ENCODE measurements at regions not wholly inside any gene's neighbourhood (a gene's known extent, or its start where the extent isn't known, plus 50 kb on each side); places are given as distances from the start of the nearest gene placed in this dataset.

DNA sequence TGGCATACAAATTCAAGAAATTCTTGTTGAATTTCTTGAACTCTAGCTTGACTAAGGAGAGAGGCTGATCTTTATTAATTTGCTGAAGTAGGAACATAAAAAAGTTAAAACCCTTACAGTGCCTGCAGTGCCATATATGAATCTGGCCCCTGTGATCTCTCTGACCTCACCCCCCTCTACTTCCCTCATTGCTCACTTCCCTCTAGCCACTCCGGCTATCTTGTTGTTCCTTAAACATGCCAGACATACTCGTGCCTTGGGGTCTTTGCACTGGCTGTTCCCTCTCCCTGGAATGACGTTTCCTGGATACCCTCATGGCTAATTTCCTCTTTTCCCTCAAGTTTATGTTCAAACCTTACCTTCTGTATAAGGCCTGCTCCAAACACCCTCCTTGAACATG, 246.3 kb upstream of the SIX2 start:
- H3K36me3 ChIP-seq (replicated peaks; ENCODE audit: insufficient read depth, low read depth), result no peaks in the 10 kb centered on the region
- H3K4me3 ChIP-seq, result no peak overlapping the region
- peaks cover 17% of the 10 kb centered on the region for H3K4me1 ChIP-seq (ENCODE audit: insufficient read depth)
- H3K27me3 ChIP-seq, result peaks cover 3% of the 10 kb centered on the region
- no peaks in the 10 kb centered on the region for H3K9me3 ChIP-seq (ENCODE audit: low read depth)
- no peaks in the 10 kb centered on the region for H4K20me1 ChIP-seq (ENCODE audit: insufficient read depth, poor library complexity, severe bottlenecking)
- no peaks in the 10 kb centered on the region for H3K9me2 ChIP-seq (replicated peaks; ENCODE audit: insufficient read depth)
- H3K79me2 ChIP-seq, result no peaks in the 10 kb centered on the region
- H3K4me2 ChIP-seq, result no peak overlapping the region
- TF ChIP-seq EZH2phosphoT487 (IDR thresholded peaks at IDR 0.05; ENCODE audit: low read depth, severe bottlenecking, unreplicated experiment) (no peak), EZH2 (IDR thresholded peaks at IDR 0.05; ENCODE audit: borderline replicate concordance) (no peak)
- TF ChIP-seq, protein P1, sequence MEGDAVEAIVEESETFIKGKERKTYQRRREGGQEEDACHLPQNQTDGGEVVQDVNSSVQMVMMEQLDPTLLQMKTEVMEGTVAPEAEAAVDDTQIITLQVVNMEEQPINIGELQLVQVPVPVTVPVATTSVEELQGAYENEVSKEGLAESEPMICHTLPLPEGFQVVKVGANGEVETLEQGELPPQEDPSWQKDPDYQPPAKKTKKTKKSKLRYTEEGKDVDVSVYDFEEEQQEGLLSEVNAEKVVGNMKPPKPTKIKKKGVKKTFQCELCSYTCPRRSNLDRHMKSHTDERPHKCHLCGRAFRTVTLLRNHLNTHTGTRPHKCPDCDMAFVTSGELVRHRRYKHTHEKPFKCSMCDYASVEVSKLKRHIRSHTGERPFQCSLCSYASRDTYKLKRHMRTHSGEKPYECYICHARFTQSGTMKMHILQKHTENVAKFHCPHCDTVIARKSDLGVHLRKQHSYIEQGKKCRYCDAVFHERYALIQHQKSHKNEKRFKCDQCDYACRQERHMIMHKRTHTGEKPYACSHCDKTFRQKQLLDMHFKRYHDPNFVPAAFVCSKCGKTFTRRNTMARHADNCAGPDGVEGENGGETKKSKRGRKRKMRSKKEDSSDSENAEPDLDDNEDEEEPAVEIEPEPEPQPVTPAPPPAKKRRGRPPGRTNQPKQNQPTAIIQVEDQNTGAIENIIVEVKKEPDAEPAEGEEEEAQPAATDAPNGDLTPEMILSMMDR (IDR thresholded peaks at IDR 0.05; ENCODE audit: poor library complexity), result no peak
- no peak overlapping the region for H3K27ac ChIP-seq
- WGBS (ENCODE audit: low lambda C conversion rate, missing lambda C conversion rate), result 93% methylated on average over 3 of the region's 3 CpGs
- H2AFZ ChIP-seq, result no peak overlapping the region
- DNase-seq (ENCODE audit: low spot score), result no peak

DNA sequence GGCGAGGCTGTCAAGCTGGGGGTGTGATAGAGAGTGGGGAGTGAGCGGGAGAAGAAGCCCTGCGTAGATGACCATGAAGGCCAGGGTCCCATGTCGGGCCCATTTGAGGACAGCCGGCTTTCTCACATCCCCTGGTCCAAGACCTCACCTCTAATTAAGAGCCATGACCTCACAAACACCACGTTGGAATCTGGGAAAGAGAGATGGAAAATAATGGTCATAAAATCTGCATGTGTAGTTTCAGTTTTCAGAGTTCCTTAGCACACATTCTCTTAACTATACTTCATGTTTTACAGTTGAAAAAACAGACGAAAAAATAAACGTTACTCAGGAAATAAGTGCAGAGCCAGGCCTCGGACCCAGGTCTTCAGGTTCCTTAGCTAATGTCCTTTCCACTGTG, 244.8 kb upstream of the SIX2 start:
- WGBS (ENCODE audit: low lambda C conversion rate, missing lambda C conversion rate), result 90% methylated on average over 9 of the region's 9 CpGs
- H3K36me3 ChIP-seq (replicated peaks; ENCODE audit: insufficient read depth, low read depth), result no peaks in the 10 kb centered on the region
- H3K9me3 ChIP-seq (ENCODE audit: low read depth), result no peaks in the 10 kb centered on the region
- no peaks in the 10 kb centered on the region for H3K9me2 ChIP-seq (replicated peaks; ENCODE audit: insufficient read depth)
- TF ChIP-seq, protein P1 (IDR thresholded peaks at IDR 0.05; ENCODE audit: poor library complexity), result no peak
- no peak for TF ChIP-seq EZH2 (IDR thresholded peaks at IDR 0.05; ENCODE audit: borderline replicate concordance)
- no peak for TF ChIP-seq EZH2phosphoT487 (IDR thresholded peaks at IDR 0.05; ENCODE audit: low read depth, severe bottlenecking, unreplicated experiment)
- H3K4me3 ChIP-seq, result no peak overlapping the region
- DNase-seq (ENCODE audit: low spot score), result no peak
- H3K27me3 ChIP-seq, result no peaks in the 10 kb centered on the region
- H2AFZ ChIP-seq, result no peak overlapping the region
- H3K27ac ChIP-seq, result no peak overlapping the region
- H4K20me1 ChIP-seq (ENCODE audit: insufficient read depth, poor library complexity, severe bottlenecking), result no peaks in the 10 kb centered on the region
- no peaks in the 10 kb centered on the region for H3K79me2 ChIP-seq
- no peak overlapping the region for H3K4me2 ChIP-seq
- H3K4me1 ChIP-seq (ENCODE audit: insufficient read depth), result peaks cover 14% of the 10 kb centered on the region

DNA sequence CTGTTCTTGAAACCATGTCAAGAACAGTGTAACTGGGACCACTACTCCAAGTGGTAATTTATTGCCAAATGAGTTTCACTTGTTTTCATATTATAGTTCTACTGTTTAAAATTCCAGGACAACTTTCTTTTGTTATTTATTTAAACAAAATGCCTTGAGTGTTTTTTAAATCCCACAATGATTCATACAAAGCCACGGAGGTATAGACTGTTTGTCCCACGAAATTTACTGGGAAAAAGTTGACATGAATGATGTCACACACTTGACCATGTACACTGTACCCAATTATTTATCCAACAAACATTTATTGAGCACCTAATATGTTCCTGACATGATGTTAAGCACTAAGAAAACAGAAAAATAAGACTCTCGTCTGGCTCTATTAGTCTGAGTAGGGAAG, 243.9 kb upstream of the SIX2 start:
- H3K27me3 ChIP-seq, result no peaks in the 10 kb centered on the region
- TF ChIP-seq, protein P1 (IDR thresholded peaks at IDR 0.05; ENCODE audit: poor library complexity), result no peak
- TF ChIP-seq EZH2 (IDR thresholded peaks at IDR 0.05; ENCODE audit: borderline replicate concordance), result no peak
- TF ChIP-seq EZH2phosphoT487 (IDR thresholded peaks at IDR 0.05; ENCODE audit: low read depth, severe bottlenecking, unreplicated experiment), result no peak
- no peaks in the 10 kb centered on the region for H3K36me3 ChIP-seq (replicated peaks; ENCODE audit: insufficient read depth, low read depth)
- H3K9me3 ChIP-seq (ENCODE audit: low read depth), result no peaks in the 10 kb centered on the region
- no peak for DNase-seq (ENCODE audit: low spot score)
- H3K9me2 ChIP-seq (replicated peaks; ENCODE audit: insufficient read depth), result no peaks in the 10 kb centered on the region
- H2AFZ ChIP-seq, result no peak overlapping the region
- 71% methylated on average over 3 of the region's 3 CpGs for WGBS (ENCODE audit: low lambda C conversion rate, missing lambda C conversion rate)
- H3K4me1 ChIP-seq (ENCODE audit: insufficient read depth), result peaks cover 14% of the 10 kb centered on the region
- H3K4me2 ChIP-seq, result no peak overlapping the region
- no peaks in the 10 kb centered on the region for H3K79me2 ChIP-seq
- H3K27ac ChIP-seq, result no peak overlapping the region
- H3K4me3 ChIP-seq, result no peak overlapping the region
- no peaks in the 10 kb centered on the region for H4K20me1 ChIP-seq (ENCODE audit: insufficient read depth, poor library complexity, severe bottlenecking)

DNA sequence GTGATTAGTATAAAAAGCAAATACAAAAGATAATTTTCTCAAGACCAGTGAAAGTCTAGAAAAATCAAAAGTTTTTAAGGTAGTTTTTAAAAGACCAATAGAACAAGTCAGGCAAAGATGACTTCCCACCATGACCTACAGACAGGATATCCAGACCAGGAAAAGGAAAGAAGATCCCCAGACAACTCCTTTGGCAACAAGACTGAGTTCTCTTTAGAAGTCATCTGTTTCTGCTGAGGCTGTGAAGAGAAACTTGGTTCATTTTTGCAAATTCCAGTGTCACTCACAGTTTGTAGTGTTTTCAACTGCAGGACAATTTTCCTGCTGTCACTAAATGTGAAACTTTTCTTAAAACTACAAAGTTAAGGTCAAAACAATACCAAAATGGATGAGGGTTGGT, 240.9 kb upstream of the SIX2 start:
- DNase-seq (ENCODE audit: low spot score), result no peak
- Histone ChIP-seq H2AFZ (no peak overlapping the region), H4K20me1 (ENCODE audit: insufficient read depth, poor library complexity, severe bottlenecking) (no peaks in the 10 kb centered on the region), H3K9me3 (ENCODE audit: low read depth) (no peaks in the 10 kb centered on the region), H3K4me2 (no peak overlapping the region), H3K79me2 (no peaks in the 10 kb centered on the region), H3K4me3 (no peak overlapping the region), H3K27me3 (no peaks in the 10 kb centered on the region), H3K27ac (no peak overlapping the region), H3K36me3 (replicated peaks; ENCODE audit: insufficient read depth, low read depth) (no peaks in the 10 kb centered on the region), H3K9me2 (replicated peaks; ENCODE audit: insufficient read depth) (no peaks in the 10 kb centered on the region), H3K4me1 (ENCODE audit: insufficient read depth) (no peaks in the 10 kb centered on the region)
- TF ChIP-seq EZH2phosphoT487 (IDR thresholded peaks at IDR 0.05; ENCODE audit: low read depth, severe bottlenecking, unreplicated experiment) (no peak), EZH2 (IDR thresholded peaks at IDR 0.05; ENCODE audit: borderline replicate concordance) (no peak)
- TF ChIP-seq, protein P1 (IDR thresholded peaks at IDR 0.05; ENCODE audit: poor library complexity), result no peak
